NCI-H526 treated with DMSO at 0.1 percent for 48 hours (cell line): ENCODE measurements at regions not wholly inside any gene's neighbourhood (a gene's known extent, or its start where the extent isn't known, plus 50 kb on each side); places are given as distances from the start of the nearest gene placed in this dataset.
"Not testable (repeated sequence)": the region's sequence is repeated elsewhere in the genome, so short reads cannot be mapped to it uniquely, and the experiment has no call there.

Experiments used
- DNase-seq: peaks from one replicate; lab custom pipeline; 2025; lab: John Stamatoyannopoulos, UW

DNA sequence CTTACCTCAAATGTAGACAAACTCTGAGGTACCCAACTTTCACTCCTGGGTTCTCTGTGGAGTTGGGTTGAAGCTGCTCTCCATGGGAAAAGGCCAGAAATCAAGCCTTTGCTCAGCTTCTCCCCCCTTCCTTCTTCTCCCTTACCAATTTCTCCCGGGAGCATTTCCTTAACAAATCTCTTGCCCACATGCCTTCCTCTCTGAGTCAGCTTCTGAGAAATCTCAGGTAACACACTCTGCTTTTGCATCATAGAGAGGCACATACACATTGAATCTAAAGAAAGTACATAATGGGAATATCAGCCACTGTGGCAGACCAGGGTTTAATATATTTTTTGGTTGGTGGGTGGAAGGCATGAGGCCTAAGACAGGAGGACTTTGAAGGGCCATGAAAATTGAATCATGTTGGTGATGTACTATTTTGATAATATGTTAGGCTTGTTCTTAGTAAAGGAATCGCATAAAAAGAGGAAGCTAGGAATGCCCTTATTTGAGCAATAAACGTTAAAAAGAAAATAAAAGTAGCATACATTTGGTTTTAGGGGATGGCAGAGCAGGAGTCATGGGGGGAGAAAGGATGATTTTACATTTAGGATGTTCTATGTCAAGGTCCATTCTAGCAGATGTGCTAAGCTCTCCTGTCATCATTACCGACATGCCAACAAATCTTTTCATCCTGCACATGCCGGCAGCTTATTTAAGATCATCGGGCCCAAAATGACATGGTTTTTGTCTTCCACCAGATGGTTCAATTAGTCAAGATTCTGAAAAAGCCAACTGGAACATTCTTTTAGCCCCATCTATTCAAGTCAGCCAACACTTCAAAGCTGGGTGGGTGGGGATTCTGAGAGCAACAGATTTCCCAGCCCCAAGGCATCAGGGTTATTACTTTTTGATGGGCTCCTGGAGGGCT lies 199.5 kb upstream of the CLINT1 start:
- no peak for DNase-seq

DNA sequence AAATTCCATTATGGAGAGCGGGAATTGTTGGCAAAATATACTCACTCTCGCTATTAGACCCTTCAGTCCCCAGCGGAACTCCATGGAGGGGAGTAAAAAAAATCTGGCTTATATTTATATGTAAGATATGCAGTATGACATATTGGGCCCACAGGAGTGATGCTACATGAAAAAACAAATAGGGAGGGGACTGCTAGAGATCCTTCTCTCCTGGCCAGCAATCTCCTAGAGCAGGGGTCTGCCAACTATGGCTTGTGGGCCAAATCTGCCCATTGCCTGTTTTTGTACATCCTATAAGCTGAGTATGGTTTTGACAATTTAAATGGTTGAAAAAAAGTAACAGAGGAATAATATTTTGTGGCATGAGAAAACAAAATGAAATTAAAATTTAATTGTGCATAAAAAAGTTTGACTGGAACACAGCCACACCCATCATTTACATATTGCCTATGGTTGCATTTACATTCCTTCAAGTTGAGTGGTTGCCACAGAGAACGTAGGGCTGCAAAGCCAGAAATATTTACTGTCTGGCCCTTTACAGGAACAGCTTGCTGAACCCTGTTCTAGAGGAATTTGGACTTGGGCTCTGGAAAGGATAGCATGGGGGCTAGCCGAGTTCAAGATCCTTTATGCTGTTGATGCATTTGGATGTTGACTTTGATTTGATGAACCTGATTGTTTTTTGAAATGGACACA lies 197.3 kb upstream of the CLINT1 start:
- DNase-seq = no peak

DNA sequence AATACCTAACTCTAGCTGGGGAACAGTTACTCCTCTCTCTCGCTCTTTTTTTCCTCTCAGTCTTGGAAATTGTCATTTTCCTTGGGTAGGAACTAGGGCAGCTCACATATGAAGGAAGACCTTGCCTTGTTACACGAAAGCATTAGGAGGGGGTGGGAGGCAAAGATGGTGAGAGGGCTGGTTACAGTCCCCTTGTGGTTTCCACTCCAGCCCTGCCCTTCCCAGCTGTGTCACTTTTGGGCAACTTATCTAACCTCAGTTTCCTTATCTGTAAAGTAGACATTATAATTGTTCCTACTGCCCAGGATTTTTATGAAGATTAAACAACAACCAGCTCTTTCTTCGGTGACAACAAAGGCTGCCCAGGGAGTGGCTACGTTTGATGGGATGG lies 196.2 kb upstream of the CLINT1 start:
- no peak for DNase-seq

DNA sequence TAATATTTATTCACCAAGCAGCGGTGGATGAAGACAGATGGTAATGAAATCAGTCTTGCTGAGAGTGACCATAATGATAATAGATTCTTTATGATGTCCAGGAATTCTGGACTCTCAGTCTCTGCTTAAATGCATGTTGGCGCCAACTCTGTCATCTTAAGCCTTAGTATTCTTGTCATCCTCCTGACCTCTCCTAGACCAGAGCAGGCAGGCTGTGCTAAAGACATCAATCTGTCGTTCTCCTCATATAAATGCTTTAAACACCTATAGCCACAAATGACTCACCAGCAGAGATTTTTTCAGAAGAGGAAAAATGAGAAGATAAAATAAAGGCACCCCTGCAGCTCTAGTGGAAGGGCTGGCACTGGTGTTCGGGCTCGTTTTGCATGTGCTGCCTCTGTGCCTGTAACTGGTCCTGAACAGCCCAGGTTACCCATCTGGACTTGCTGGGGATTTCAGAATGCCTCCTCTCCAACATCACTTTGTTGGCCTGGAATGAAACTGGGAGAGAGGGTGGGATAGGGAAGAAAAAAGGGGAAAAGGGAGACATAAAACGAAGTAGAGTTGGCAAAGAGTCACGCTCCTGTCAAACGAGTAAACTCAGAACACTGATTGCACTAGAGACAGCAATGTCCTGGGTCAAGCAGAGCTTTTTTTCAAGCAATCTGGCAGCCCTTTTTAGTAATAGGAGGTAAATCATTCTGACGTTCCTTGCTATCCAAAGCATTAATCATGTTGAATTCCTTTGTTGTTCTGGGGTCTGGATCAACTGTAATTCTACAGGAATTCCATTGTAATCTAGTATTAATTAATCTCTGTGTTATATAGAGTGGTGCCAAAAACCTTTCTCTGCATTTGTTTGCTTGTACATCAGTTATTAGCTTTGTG lies 195.5 kb upstream of the CLINT1 start:
- DNase-seq = no peak

DNA sequence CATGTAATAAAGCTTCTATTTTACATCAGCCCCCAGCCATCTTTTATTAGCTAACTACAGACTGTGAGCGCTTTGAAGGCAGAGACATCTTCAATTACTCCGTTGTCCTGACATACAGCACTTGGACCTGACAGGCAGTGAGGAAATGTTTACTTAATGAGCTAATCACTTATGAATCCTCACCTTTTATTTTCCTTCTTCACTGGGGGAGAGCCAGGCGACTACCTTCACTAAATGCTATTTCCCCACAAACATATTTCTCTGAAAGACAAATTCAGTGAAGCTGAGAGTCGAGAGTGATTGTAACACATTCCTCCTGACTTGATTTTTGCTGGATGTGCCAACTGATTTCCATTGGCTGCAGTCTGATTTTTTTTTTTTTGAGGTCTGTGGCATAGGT lies 192.1 kb upstream of the CLINT1 start:
- DNase-seq = peak; percentile 12

DNA sequence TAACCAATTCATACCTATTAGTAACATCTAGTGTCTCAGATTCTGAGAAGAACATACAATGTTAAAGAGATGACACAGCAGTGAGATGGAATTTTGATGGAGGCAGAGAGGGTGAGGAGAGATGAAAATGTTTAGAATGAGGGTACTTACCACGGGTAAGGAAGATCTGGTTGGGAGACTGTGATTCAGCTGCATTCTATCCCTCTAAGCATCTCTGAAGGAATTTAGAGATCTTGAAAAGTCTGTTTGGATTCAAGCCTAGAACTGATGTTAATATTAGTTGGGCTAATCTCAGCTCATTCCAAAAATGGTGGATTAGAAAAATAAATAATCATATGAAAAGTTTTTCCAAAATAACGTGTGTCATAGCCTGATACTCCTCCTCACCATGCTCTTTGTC lies 191.5 kb upstream of the CLINT1 start:
- no peak for DNase-seq

DNA sequence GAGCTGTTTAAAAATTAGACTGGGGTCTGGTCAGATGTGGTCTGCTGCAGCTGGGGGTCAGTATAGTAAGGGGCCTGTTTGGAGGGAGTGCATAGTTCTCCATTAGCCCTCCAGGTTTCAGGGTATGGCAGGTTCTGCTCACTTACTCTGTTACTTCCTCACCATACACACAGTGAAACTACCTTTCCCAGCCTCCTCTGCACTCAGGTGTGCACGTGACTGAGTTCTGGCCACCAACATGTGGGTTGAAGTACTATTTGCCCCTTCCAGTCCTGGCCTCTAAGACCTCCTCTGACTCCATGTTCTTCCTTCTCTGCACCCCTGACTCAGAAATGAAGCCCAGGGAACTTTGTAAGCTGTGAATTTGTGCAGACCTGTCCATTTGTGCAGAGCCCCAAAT lies 190.5 kb upstream of the CLINT1 start:
- no peak for DNase-seq

DNA sequence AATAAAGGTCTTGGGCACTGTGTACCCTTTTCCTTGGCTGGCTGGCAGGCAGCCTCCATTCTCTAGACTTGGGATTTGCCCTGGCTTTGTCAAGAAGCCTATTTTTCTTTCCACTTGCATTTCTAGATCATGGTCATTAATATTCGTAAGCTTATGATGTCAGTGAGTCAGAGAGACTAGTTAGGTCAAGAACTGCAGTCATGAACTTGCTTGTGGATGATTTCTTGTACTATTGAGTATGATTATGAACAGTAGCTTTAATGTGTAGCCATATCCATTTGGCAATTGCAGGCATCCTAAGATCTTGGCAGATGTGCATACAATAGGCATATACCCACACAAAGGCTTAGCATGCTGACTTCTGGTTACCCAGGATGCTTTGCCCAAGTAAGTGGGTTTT lies 186.8 kb upstream of the CLINT1 start:
- DNase-seq = no peak

DNA sequence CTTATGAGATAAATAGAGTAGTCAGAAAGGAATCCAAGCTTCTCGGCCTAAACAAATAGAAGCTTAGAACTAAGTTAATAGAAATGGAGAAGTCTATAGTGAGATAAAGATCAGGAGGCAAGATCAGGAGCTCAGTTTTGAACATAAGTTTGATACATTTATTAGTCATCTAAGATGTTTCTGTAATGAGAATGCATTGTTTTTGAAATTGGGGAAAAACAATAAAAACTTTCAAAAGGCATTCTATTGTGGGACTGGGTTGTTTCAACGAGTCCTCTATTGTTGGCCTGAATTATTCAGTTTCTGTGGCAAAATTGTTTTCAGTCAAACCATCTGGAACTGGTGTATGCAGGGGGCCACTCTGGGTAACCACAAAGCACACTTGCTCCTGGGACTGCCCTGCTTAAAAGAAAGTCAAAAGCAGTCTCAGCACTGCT lies 181.0 kb upstream of the CLINT1 start:
- DNase-seq = no peak

DNA sequence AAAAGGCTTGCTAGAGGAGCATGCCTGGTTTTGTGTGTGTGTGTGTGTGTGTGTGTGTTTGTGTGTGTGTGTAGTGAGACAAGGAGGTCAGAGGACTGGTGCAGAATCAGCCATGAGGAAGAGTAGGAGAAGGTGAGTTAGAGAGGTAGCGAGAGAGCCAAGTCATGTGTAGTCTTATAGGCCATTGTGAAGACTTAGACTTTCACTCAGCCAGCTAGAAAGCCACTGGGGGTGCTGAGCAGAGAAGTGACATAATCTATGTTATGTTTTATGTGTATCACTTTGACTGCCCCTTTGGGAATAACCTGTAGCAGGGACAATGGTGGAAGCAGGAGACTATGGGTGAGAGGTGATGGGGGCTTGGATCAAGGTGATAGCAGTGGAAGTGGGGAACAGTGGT lies 180.5 kb upstream of the CLINT1 start:
- no peak for DNase-seq

DNA sequence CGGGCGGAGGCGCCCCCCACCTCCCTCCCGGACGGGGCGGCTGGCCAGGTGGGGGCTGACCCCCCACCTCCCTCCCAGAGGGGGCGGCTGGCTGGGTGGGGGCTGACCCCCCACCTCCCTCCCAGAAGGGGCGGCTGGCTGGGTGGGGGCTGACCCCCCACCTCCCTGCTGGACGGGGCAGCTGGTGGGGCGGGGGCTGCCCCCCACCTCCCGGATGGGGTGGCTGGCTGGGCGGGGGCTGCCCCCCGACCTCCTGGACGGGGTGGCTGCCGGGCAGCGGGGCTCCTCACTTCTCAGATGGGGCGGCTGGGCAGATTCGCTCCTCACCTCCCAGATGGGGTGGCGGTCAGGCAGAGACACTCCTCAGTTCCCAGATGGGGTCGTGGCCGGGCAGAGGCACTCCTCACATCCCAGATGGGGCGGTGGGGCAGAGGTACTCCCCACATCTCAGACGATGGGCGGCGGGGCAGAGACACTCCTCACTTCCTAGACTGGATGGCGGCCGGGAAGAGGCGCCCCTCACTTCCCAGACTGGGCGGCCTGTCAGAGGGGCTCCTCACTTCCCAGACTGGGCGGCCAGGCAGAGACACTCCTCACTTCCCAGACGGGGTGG lies 178.1 kb upstream of the CLINT1 start:
- DNase-seq = not testable (repeated sequence)

DNA sequence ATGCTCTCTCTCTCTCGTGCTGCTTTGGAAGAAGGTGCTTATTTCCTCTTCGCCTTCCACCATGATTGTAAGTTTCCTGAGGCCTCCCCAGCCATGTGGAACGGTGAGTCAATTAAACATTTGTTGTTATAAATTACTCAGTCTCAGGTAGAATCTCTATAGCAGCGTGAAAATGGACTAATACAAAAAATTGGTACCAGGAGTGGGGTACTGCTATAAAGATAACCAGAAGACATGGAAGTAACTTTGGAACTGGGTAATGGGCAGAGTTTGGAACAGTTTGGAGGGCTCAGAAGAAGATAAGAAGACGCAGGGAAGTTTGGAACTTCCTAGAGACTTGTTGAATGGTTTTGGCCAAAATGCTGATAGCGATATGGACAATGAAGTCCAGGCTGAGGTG lies 175.6 kb upstream of the CLINT1 start:
- DNase-seq = not testable (repeated sequence)

DNA sequence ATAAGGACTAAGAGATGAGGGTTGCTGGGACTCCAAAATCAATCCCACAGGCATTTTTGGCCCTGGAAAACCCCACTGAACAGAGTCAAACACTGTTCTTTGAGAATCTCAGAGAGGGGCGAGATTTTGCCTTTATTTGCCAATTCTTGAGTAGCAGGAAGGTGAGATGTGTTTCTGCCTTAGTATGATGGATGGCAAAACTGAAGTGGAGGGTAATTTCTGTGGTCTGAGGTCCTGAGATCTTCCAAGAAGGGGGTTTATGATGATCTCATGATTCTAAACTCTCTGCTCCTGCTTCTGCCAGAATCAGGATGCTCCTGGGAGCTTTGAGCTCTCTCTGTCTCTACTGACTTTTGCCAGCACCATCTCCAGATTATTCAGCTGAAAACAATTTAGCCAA lies 174.8 kb upstream of the CLINT1 start:
- DNase-seq = no peak

DNA sequence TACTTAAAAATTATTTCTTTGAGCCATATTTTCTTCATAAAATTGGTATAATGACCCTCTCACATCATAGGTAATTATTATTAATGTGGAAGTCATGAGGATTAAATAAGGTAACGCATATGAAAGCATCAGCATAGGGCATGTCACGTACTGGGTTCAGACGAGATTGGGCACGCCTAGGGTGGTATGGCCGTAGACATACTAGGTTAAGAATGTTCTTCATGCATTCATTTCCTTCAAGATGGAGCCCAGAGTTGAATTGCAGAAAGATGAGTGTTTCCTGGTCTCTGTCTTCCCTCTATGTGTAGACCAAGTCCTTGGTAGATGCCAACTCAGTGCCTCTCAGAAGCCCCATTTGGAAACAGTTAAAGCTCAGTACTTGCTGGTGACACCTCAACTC lies 174.1 kb upstream of the CLINT1 start:
- no peak for DNase-seq

DNA sequence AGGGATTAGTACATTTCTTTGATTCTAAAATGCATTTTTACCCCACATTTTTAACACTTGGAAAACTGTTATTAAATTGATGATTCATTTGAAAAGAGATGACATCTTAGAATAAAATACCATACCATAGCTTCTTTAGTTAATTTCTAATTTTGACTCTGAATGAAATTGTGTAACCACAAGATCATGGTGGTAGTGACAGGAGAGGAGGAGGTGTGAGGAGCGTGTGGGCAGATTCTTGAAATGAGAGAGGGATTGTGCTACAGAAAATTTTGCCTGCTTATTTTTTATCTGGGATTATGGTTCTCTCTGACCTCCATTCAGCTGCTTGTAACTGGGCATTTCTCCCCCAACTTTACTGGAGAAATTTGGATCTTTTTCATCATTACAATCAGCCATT lies 173.3 kb upstream of the CLINT1 start:
- no peak for DNase-seq

DNA sequence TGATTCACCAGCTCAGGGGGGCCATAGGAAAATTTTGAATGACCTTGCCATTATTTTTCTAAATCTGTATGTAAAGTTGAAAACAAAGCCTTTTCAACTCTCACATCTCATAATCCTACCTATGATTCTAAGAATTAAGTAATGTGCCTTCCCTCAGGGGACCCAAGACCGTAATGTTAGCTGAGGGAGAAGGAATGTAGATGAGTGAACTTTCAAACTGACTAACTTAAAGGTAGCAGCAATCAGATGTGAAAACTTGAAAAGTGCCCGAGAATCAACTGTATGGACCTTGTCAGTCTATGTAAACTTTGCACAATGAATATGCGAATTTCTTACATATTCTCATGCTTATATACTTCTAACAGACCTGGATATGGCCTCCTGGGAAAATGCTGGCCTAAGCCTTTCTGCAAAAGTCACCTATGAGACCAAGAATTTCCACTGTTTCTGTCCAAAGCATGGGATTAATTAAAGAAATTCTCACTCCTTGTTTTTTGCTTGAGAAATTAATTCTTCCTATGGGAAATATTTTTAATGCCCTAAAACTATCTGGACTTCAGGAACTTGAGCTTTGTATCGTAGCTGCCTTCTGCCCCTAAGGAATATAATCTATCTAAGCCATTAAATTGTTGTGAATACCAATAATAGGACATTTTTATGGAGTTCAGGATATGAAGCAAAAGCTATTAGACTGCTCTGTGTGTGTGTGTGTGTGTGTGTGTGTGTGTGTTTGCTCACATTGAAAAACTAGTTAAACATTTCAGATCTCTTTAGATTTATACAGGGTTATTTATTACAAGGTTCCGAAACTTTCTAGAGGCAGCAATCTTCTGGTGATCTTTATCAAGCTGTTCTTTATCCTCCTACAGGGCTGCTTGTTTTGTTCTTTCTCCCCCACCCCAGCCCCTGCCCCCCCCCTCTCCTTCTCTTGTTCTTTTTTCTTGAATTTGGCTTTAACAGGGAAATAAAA lies 169.1 kb upstream of the CLINT1 start:
- DNase-seq = no peak

DNA sequence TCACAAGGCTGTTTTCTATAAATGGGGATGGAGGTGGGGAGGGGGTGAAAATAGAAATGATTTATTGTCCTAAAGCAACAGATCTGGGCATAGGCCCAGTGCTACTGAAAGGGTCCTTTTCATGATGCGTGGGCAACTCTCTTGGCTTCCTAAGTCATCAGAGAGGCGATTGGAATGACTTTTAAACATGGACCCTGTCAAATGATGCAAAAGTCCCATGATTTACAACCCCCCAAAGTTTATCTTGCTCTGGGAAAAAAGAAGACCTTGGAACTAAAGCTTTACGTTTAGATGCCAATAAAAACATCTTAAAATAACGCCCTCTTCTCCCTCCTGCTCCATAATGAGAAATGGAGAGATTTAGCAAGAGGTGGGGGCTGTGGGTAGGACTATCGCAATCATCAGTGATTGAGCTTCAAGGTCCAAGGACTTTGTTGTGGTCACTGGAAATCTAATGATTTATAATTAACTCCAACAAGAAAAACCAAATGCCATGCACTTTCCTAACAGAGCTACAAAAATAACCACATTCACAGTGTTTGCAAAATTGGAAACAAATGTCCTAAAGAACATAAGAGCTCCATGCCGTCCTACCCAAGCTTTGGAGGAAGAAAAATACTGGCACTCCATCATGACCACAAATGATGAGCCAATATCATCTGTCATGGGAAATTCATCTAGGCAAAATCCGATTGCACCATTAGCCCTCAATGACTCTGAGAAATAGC lies 167.5 kb upstream of the CLINT1 start:
- no peak for DNase-seq

DNA sequence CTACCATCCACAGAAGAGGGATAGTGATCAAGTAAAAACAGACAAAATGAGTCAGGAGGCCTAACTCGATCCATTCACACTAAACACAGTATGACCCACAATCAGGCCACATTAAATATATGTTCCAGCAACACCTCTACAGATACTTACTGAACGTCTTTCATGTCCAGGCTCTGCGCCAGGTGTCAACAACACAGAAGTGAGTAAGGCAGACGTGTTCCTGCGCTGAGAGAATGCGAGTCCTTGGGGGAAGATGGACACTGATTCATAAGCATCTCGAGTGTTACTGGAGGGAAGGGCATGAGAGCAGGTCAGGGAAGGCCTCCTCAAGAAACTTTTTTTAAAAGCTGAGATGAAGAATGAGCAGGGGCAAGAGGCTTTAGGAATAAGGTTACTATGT lies 164.3 kb upstream of the CLINT1 start:
- DNase-seq = no peak

DNA sequence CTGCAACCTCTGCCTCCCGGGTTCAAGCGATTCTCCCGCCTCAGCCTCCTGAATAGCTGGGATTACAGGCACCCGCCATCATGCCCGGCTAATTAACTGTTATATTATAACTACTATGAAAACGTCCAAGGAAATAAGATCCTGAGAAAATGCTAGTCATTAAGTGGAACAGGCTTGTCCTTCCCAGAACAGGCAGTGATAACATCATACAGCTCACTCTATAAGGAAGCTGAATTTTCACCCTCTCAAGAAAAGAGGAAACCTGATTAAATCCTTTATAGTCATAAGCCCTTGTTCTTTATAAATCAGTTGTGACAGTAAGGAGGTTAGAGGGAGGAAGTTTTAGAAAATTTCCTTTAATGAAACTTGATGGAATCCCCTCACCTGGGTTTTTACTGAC lies 163.9 kb upstream of the CLINT1 start:
- DNase-seq = no peak

DNA sequence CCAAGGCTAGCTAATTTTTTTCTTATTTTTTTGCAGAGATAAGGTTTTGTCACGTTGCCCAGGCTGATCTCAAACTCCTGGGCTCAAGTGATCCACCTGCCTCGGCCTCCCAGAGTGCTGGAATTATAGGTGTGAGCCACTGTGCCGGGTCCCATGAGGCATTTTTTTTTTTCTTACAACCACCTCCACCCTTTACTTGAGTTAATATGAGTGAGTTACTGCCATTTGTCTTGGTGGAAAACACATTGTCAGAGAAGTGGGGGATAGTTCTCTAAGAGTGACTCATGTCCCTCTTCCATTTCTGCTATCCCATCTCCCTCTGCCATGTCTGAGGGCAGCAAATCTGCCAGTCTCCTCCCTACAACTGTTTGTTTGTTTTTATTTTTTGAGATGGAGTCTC lies 163.4 kb upstream of the CLINT1 start:
- no peak for DNase-seq
